GM12874 (cell line): ENCODE measurements at regions not wholly inside any gene's neighbourhood (a gene's known extent, or its start where the extent isn't known, plus 50 kb on each side); places are given as distances from the start of the nearest gene placed in this dataset.

ENCODE experiments used
- TF ChIP-seq, protein P1 (sequence below): IDR thresholded peaks from 2 replicates; pipeline ENCODE4 v1.5.1; 2011; ENCODE audit warnings: low read depth, mild to moderate bottlenecking, control low read depth, low read length, moderate library complexity; ENCODE audit not compliant: insufficient read depth

- TF ChIP-seq, protein P1, sequence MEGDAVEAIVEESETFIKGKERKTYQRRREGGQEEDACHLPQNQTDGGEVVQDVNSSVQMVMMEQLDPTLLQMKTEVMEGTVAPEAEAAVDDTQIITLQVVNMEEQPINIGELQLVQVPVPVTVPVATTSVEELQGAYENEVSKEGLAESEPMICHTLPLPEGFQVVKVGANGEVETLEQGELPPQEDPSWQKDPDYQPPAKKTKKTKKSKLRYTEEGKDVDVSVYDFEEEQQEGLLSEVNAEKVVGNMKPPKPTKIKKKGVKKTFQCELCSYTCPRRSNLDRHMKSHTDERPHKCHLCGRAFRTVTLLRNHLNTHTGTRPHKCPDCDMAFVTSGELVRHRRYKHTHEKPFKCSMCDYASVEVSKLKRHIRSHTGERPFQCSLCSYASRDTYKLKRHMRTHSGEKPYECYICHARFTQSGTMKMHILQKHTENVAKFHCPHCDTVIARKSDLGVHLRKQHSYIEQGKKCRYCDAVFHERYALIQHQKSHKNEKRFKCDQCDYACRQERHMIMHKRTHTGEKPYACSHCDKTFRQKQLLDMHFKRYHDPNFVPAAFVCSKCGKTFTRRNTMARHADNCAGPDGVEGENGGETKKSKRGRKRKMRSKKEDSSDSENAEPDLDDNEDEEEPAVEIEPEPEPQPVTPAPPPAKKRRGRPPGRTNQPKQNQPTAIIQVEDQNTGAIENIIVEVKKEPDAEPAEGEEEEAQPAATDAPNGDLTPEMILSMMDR, result no peak
Observed at GRCh38 chr2:88856409-88857135, 165.1 kb downstream of the RPIA start.

GRCh38 chr2:88857274-88857741 is 165.8 kb downstream of the RPIA start:
- TF ChIP-seq, protein P1, result no peak

DNA sequence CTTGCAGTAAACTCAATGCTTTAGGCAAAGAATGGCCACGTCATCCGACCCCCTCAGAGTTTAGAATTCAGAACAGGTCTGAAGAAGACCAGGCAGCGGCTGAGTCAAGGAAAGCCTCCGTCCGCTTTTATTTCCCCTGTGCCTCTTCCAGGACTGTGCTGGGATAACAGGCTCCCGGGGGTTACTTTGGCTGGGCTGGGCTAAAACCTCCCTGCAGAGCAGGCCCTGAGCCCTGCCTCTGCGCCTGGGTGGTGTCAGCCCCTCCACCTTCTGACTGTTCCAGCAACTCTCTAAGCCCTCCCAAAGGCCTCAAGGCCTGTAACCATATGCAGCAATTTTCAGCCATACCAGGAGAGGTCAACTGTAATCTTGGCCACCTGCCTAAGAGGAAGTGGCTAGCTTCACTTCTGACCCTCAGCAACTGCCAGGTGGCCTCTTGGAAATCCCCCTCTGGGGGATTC is 166.5 kb downstream of the RPIA start:
- TF ChIP-seq, protein P1, result no peak

- TF ChIP-seq, protein P1, result no peak
Observed at GRCh38 chr2:88859461-88859860, 168.0 kb downstream of the RPIA start.

- TF ChIP-seq, protein P1, result no peak
Observed at GRCh38 chr2:88860421-88861075, 169.1 kb downstream of the RPIA start.

- TF ChIP-seq, protein P1, result no peak
Observed at GRCh38 chr2:88865801-88866371, 174.4 kb downstream of the RPIA start.

DNA sequence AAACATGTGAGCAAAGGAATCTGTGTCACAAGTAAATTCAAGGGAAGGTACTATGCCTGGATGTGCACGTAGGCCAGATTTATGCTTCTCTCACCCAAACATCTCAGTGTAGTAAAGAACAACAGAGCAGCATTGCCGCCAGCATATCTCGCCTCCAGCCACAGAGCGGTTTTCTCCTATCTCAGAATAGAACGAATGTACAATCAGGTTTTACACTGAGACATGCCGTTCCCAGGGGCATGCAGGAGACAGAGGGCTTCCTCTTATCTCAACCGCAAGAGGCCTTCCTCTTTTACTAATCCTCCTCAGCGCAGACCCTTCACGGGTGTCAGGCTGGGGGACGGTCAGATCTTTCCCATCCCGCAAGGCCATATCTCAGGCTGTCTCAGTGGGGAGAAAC is 175.3 kb downstream of the RPIA start:
- TF ChIP-seq, protein P1, result no peak
